H9 (cell line): ENCODE measurements at regions not wholly inside any gene's neighbourhood (a gene's known extent, or its start where the extent isn't known, plus 50 kb on each side); places are given as distances from the start of the nearest gene placed in this dataset.

Experiments used
- DNase-seq: peaks from one replicate; pipeline ENCODE4 v3.0.0-alpha.2; 2017
- H2AFZ ChIP-seq: one replicate; pipeline ENCODE4 v1.6.1; 2013; ENCODE audit warnings: mild to moderate bottlenecking, low read length, control low read depth, moderate library complexity
- H2AK5ac ChIP-seq: 2 replicates; pipeline ENCODE4 v1.6.1; 2013; ENCODE audit warnings: low read length, control low read depth, mixed read lengths; ENCODE audit not compliant: insufficient read length
- H2BK120ac ChIP-seq: one replicate; pipeline ENCODE4 v1.6.1; 2013; ENCODE audit warnings: low read depth, mild to moderate bottlenecking, low read length, control low read depth, inconsistent platforms; ENCODE audit not compliant: poor library complexity, severe bottlenecking
- H2BK12ac ChIP-seq: 2 replicates; pipeline ENCODE4 v1.6.1; 2013; ENCODE audit warnings: low read length, control low read depth, mixed read lengths, low read depth; ENCODE audit not compliant: insufficient read length
- H2BK15ac ChIP-seq: 2 replicates; pipeline ENCODE4 v1.6.1; 2013; ENCODE audit warnings: low read depth, low read length, control low read depth
- H2BK20ac ChIP-seq: one replicate; pipeline ENCODE4 v1.6.1; 2013; ENCODE audit warnings: low read depth, mild to moderate bottlenecking, low read length, control low read depth, inconsistent platforms; ENCODE audit not compliant: poor library complexity, severe bottlenecking
- H2BK5ac ChIP-seq: 2 replicates; pipeline ENCODE4 v1.6.1; 2013; ENCODE audit warnings: low read length, control low read depth, mixed read lengths; ENCODE audit not compliant: insufficient read length
- H3K14ac ChIP-seq: 2 replicates; pipeline ENCODE4 v1.6.1; 2013; ENCODE audit warnings: low read length, control low read depth; ENCODE audit not compliant: insufficient read depth
- H3K18ac ChIP-seq: 2 replicates; pipeline ENCODE4 v1.6.1; 2013; ENCODE audit warnings: low read depth, mild to moderate bottlenecking, mixed read lengths, low read length, control low read depth; ENCODE audit not compliant: insufficient read length
- H3K23ac ChIP-seq: 2 replicates; pipeline ENCODE4 v1.6.1; 2013; ENCODE audit warnings: low read length, control low read depth, mixed read lengths, low read depth; ENCODE audit not compliant: insufficient read length
- H3K23me2 ChIP-seq: 2 replicates; pipeline ENCODE4 v1.6.1; 2013; ENCODE audit warnings: low read depth, mild to moderate bottlenecking, mixed read lengths, low read length, control low read depth; ENCODE audit not compliant: insufficient read length, poor library complexity, severe bottlenecking
- H3K27ac ChIP-seq: 2 replicates; pipeline ENCODE4 v1.5.1; 2013; ENCODE audit warnings: low read length, control low read depth, mixed read lengths, low read depth; ENCODE audit not compliant: insufficient read length
- H3K27me3 ChIP-seq: 2 replicates; pipeline ENCODE4 v1.6.1; 2013; ENCODE audit warnings: low read length, control low read depth, inconsistent platforms; ENCODE audit not compliant: insufficient read depth
- H3K4ac ChIP-seq: 2 replicates; pipeline ENCODE4 v1.6.1; 2013; ENCODE audit warnings: low read depth, mild to moderate bottlenecking, control low read depth, inconsistent platforms, low read length, moderate library complexity
- H3K4me1 ChIP-seq: 2 replicates; pipeline ENCODE4 v1.6.1; 2013; ENCODE audit warnings: low read length, control low read depth, inconsistent platforms; ENCODE audit not compliant: insufficient read depth
- H3K4me2 ChIP-seq: 2 replicates; pipeline ENCODE4 v1.6.1; 2013; ENCODE audit warnings: low read length, control low read depth, mixed read lengths; ENCODE audit not compliant: insufficient read length, insufficient read depth
- H3K56ac ChIP-seq: 2 replicates; pipeline ENCODE4 v1.6.1; 2013; ENCODE audit warnings: low read depth, mild to moderate bottlenecking, mixed read lengths, low read length, control low read depth; ENCODE audit not compliant: insufficient read length
- H3K79me1 ChIP-seq: 2 replicates; pipeline ENCODE4 v1.6.1; 2013; ENCODE audit warnings: low read depth, mild to moderate bottlenecking, moderate library complexity, low read length, control low read depth, inconsistent platforms; ENCODE audit not compliant: insufficient read depth, poor library complexity, severe bottlenecking
- H3K79me2 ChIP-seq: 2 replicates; pipeline ENCODE4 v1.6.1; 2013; ENCODE audit warnings: low read length, control low read depth, inconsistent platforms; ENCODE audit not compliant: insufficient read depth
- H3K9ac ChIP-seq: 2 replicates; pipeline ENCODE4 v1.6.1; 2013; ENCODE audit warnings: low read length, control low read depth, mixed read lengths; ENCODE audit not compliant: insufficient read length; ENCODE audit errors: extremely low read depth
- H3K9me3 ChIP-seq: one replicate; pipeline ENCODE4 v1.6.1; 2013; ENCODE audit warnings: low read depth, low read length, inconsistent platforms; ENCODE audit not compliant: control insufficient read depth
- H3T11ph ChIP-seq: one replicate; pipeline ENCODE4 v1.6.1; 2013; ENCODE audit warnings: mild to moderate bottlenecking, low read length, control low read depth, inconsistent platforms
- H4K20me1 ChIP-seq: one replicate; pipeline ENCODE4 v1.6.1; 2013; ENCODE audit not compliant: control insufficient read depth, insufficient read length, insufficient read depth
- H4K5ac ChIP-seq: 2 replicates; pipeline ENCODE4 v1.6.1; 2013; ENCODE audit warnings: low read depth, mild to moderate bottlenecking, mixed read lengths, low read length, control low read depth; ENCODE audit not compliant: insufficient read length
- H4K8ac ChIP-seq: replicated peaks from 2 replicates; pipeline ENCODE4 v1.6.1; 2013; ENCODE audit warnings: low read length, control low read depth, mixed read lengths, low read depth; ENCODE audit not compliant: insufficient read length
- H4K91ac ChIP-seq: 2 replicates; pipeline ENCODE4 v1.6.1; 2013; ENCODE audit warnings: low read depth, mild to moderate bottlenecking, moderate library complexity, mixed read lengths, low read length, control low read depth; ENCODE audit not compliant: insufficient read length
- H3K27ac Mint-ChIP-seq, 3 experiments: 2 replicates in 2 of 3; 3 replicates in 1 of 3; pipeline ENCODE4 v1.8.0; 2020 to 2021; ENCODE audit warnings: mixed read lengths in 3 of 3, mild to moderate bottlenecking in 1 of 3, moderate library complexity in 1 of 3
- H3K27me3 Mint-ChIP-seq: 2 replicates; pipeline ENCODE4 v1.8.0; 2021; ENCODE audit warnings: low read depth, mild to moderate bottlenecking, moderate library complexity, mixed read lengths
- H3K36me3 Mint-ChIP-seq, 3 experiments: 2 replicates in 2 of 3; 3 replicates in 1 of 3; pipeline ENCODE4 v1.8.0; 2020 to 2021; ENCODE audit warnings: low read depth in 3 of 3, mixed read lengths in 3 of 3; ENCODE audit not compliant: insufficient read depth in 1 of 3
- H3K4me1 Mint-ChIP-seq, 2 experiments: 2 replicates each; pipeline ENCODE4 v1.8.0; 2020; ENCODE audit warnings: mixed read lengths in 2 of 2
- H3K4me3 Mint-ChIP-seq, 2 experiments: 2 replicates in 1 of 2; 3 replicates in 1 of 2; pipeline ENCODE4 v1.8.0; 2020 to 2021; ENCODE audit warnings: mild to moderate bottlenecking in 2 of 2, mixed read lengths in 2 of 2, moderate library complexity in 1 of 2
- H3K9me3 Mint-ChIP-seq, 2 experiments: 2 replicates in 1 of 2; 3 replicates in 1 of 2; pipeline ENCODE4 v1.8.0; 2020; ENCODE audit warnings: mild to moderate bottlenecking in 2 of 2, mixed read lengths in 2 of 2, moderate library complexity in 1 of 2
- CTCF ChIP-seq: fragments of 200-600 bp; sonication (generic); conservative IDR thresholded peaks from 3 replicates; pipeline ENCODE4 v1.8.0; 2021; ENCODE audit warnings: antibody characterized with exemption, mild to moderate bottlenecking
- WGBS: extraction: QIAGEN DNeasy Blood & Tissue Kit; methylation state at CpG from one replicate; pipeline ENCODE4 v1.1.7; 2013; ENCODE audit warnings: missing lambda C conversion rate, low lambda C conversion rate, mixed read lengths; ENCODE audit not compliant: insufficient read length; ENCODE audit errors: extremely low coverage; 5-methylcytosine and 5-hydroxymethylcytosine counted together

- Histone ChIP-seq H3K14ac (no peak overlapping the region), H3K27ac (no peak overlapping the region), H3T11ph (no peak overlapping the region), H3K23ac (no peak overlapping the region), H2BK20ac (no peak overlapping the region), H2BK15ac (no peak overlapping the region), H3K9ac (no peak overlapping the region), H3K79me1 (no peaks in the 10 kb centered on the region), H4K91ac (no peak overlapping the region), H2BK12ac (no peak overlapping the region), H3K4me2 (no peak overlapping the region), H3K4ac (no peak overlapping the region), H3K4me1 (no peaks in the 10 kb centered on the region; the same call in 1 of the 2 replicates), H4K20me1 (no peaks in the 10 kb centered on the region), H2AK5ac (no peak overlapping the region), H3K18ac (no peak overlapping the region), H3K79me2 (no peaks in the 10 kb centered on the region), H2AFZ (no peak overlapping the region), H2BK120ac (no peak overlapping the region), H4K8ac (no peak overlapping the region), H2BK5ac (no peak overlapping the region), H3K9me3 (no peaks in the 10 kb centered on the region), H3K27me3 (no peaks in the 10 kb centered on the region), H4K5ac (no peak overlapping the region), H3K23me2 (no peaks in the 10 kb centered on the region), H3K56ac (no peak overlapping the region)
- no CpG with 5 or more reads among the region's 3 CpGs for WGBS
- Mint-ChIP-seq H3K9me3 (no peaks in the 10 kb centered on the region), H3K36me3 (peaks cover 0 to 3% (median under 1%) of the 10 kb centered on the region in 3 experiments; a peak in 1 of 7 replicates), H3K4me3 (no peak overlapping the region), H3K27ac (peak overlapping the region in 1 of 3 experiments; percentile 27; a peak in 1 of 7 replicates), H3K4me1 (peaks cover 6 to 7% of the 10 kb centered on the region in 2 experiments; a peak in 3 of 4 replicates), H3K27me3 (no peaks in the 10 kb centered on the region)
- DNase-seq: no peak
- TF ChIP-seq CTCF: no peak
These were observed 210.1 kb upstream of the KCTD7 start for GRCh38 chr7:66418537-66418936.
